ENCODE measurements at regions not wholly inside any gene's neighbourhood (a gene's known extent, or its start where the extent isn't known, plus 50 kb on each side); places are given as distances from the start of the nearest gene placed in this dataset.

DNA sequence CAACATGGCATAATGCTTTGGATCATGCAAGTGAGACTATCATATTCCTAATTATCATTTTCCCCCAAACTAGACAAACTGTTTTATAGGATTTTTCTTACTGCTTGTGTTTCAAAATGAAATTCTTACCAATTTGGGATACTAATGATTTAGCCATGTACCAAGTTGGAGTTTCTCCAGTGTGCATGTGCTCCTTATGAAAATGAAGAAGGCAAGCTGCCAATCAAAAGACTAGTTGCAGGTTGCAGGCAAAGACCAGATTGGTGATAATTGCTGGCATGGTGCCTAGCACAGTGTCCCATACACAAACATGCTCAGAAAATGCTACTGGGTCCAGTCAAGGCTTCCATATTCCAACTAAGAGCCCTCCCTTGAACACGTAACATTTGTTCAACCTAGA, 771.8 kb upstream of the FANCL start:
- DNase-seq (ENCODE audit: low spot score in 2 of 2, unreplicated experiment in 2 of 2), result no peak
- TF ChIP-seq, protein P1, sequence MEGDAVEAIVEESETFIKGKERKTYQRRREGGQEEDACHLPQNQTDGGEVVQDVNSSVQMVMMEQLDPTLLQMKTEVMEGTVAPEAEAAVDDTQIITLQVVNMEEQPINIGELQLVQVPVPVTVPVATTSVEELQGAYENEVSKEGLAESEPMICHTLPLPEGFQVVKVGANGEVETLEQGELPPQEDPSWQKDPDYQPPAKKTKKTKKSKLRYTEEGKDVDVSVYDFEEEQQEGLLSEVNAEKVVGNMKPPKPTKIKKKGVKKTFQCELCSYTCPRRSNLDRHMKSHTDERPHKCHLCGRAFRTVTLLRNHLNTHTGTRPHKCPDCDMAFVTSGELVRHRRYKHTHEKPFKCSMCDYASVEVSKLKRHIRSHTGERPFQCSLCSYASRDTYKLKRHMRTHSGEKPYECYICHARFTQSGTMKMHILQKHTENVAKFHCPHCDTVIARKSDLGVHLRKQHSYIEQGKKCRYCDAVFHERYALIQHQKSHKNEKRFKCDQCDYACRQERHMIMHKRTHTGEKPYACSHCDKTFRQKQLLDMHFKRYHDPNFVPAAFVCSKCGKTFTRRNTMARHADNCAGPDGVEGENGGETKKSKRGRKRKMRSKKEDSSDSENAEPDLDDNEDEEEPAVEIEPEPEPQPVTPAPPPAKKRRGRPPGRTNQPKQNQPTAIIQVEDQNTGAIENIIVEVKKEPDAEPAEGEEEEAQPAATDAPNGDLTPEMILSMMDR (IDR thresholded peaks at IDR 0.05; ENCODE audit: unreplicated experiment), result no peak
- Mint-ChIP-seq H3K27me3 (ENCODE audit: low read depth) (no peaks in the 10 kb centered on the region), H3K9me3 (peaks cover 28% of the 10 kb centered on the region), H3K36me3 (peaks cover 10% of the 10 kb centered on the region), H3K4me1 (no peaks in the 10 kb centered on the region), H3K27ac (no peak overlapping the region), H3K4me3 (no peak overlapping the region)

DNA sequence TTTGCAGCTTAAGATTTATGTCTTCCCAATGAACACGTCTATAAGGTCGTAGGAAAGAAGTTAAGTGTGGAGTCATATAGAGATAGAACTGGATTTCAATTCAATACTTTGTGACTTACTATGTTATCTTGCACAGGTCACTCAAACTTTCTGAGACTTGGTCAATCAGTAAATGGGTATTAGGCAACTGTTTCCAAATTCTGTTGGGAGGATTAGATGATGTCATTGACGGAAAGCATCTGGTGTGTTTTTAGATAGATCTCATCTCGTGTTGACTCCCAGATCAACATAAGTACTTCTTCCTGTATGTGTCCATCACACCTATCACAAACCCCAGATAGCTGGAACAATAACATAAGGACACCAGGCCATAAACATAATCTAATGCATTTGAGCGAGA, 771.1 kb upstream of the FANCL start:
- peaks cover 10% of the 10 kb centered on the region for H3K36me3 Mint-ChIP-seq
- no peaks in the 10 kb centered on the region for H3K27me3 Mint-ChIP-seq (ENCODE audit: low read depth)
- TF ChIP-seq, protein P1 (IDR thresholded peaks at IDR 0.05; ENCODE audit: unreplicated experiment), result no peak
- no peak overlapping the region for H3K27ac Mint-ChIP-seq
- H3K4me3 Mint-ChIP-seq, result no peak overlapping the region
- peaks cover 28% of the 10 kb centered on the region for H3K9me3 Mint-ChIP-seq
- DNase-seq (ENCODE audit: low spot score in 2 of 2, unreplicated experiment in 2 of 2), result no peak
- no peaks in the 10 kb centered on the region for H3K4me1 Mint-ChIP-seq

DNA sequence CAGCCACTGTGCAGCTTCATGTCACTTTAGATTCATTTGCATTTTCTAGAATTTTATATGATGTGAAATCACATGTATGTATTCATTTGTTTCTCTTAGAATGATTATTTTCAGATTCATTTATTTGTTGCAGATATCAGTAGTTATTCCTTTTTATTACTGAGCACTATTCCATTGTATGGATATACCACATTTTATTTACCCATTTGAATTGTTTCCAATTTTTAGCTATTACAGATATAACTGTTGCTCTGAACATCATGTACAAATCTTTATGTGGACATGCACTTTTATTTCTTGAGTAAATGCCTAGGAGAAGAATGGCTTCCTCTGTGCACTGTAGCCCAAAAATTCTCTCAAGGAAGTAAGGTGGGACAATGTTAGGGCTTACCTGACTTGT, 767.8 kb upstream of the FANCL start:
- Mint-ChIP-seq H3K4me3 (no peak overlapping the region), H3K36me3 (no peaks in the 10 kb centered on the region), H3K27me3 (ENCODE audit: low read depth) (no peaks in the 10 kb centered on the region), H3K27ac (no peak overlapping the region), H3K4me1 (no peaks in the 10 kb centered on the region), H3K9me3 (peaks cover 14% of the 10 kb centered on the region)
- DNase-seq (ENCODE audit: low spot score in 2 of 2, unreplicated experiment in 2 of 2), result no peak
- TF ChIP-seq, protein P1 (IDR thresholded peaks at IDR 0.05; ENCODE audit: unreplicated experiment), result no peak

DNA sequence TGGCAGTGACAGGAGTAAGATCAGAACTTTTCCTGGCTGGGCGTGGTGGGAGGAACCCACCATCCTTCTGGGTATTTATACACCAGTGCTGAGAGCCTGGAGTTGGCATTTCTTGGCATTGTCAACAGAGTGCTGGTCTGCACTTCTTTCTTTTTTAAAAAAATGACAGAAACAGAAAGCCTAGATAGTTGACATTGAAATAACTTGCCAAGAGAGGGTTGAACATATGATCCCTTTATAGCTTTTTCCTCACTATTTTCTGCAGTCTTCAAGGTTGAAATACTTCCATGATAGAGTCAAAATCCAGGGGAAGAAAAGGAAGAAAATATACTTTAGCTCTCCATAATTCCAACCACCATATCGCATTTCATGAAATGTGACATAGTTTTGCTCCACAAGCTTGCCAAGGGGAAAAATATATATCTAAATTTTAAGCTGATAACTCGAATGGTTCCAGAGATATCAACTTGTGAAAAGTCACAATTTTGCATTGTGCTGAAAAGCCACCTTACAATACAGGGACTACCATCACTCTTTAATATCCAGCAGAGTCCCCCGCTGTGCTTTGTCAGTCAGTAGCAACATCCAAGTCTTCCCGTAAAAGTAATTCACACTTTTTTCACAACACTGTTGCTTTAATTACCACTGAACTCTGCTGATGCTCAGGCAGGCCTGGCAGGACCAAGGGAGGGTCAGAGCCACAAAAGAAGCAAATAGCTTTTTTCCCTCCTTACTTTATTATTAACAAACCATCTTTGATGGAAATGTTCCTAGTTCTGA, 764.9 kb upstream of the FANCL start:
- Mint-ChIP-seq H3K4me3 (no peak overlapping the region), H3K27me3 (ENCODE audit: low read depth) (no peaks in the 10 kb centered on the region), H3K4me1 (peaks cover 4% of the 10 kb centered on the region), H3K9me3 (peaks cover 17% of the 10 kb centered on the region), H3K36me3 (peaks cover 1% of the 10 kb centered on the region), H3K27ac (no peak overlapping the region)
- TF ChIP-seq, protein P1 (IDR thresholded peaks at IDR 0.05; ENCODE audit: unreplicated experiment), result no peak
- no peak for DNase-seq (ENCODE audit: low spot score in 2 of 2, unreplicated experiment in 2 of 2)

DNA sequence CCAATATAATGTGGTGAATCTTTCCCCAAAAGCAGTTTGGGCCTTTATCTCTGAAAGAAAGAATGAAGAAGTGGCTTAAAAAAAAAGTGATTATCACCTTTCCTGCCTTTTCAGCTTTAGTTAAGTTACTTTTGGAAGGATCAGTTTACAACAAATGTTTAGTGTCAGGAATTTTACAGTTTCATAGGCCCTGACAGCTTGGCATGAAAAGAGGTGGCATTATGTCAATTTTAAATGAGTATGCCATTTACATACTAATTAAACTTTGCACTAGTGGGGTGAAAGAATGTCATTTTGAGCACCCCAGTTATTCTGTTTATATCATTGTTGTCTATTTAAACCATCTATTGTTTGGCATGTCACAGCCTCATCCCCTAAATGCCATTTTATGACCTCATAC, 763.5 kb upstream of the FANCL start:
- Mint-ChIP-seq H3K4me1 (peaks cover 4% of the 10 kb centered on the region), H3K9me3 (peaks cover 17% of the 10 kb centered on the region)

More for the DNA sequence above, 763.5 kb upstream of the FANCL start:
- peaks cover 1% of the 10 kb centered on the region for H3K36me3 Mint-ChIP-seq
- DNase-seq (ENCODE audit: low spot score in 2 of 2, unreplicated experiment in 2 of 2), result no peak
- TF ChIP-seq, protein P1 (IDR thresholded peaks at IDR 0.05; ENCODE audit: unreplicated experiment), result no peak
- no peaks in the 10 kb centered on the region for H3K27me3 Mint-ChIP-seq (ENCODE audit: low read depth)
- no peak overlapping the region for H3K27ac Mint-ChIP-seq
- H3K4me3 Mint-ChIP-seq, result no peak overlapping the region

Data from mesothelial cell of epicardium (in vitro differentiated cells).